ENCODE measurements at regions not wholly inside any gene's neighbourhood (a gene's known extent, or its start where the extent isn't known, plus 50 kb on each side); places are given as distances from the start of the nearest gene placed in this dataset.

GRCh38 chr20:57053793-57054552 is 212.5 kb downstream of the BMP7 start:
- Mint-ChIP-seq H3K27ac (no peak overlapping the region), H3K9me3 (peaks cover 17% of the 10 kb centered on the region), H3K36me3 (ENCODE audit: low read depth) (no peaks in the 10 kb centered on the region), H3K4me1 (peaks cover 13% of the 10 kb centered on the region), H3K27me3 (ENCODE audit: low read depth, poor library complexity) (peaks cover 2% of the 10 kb centered on the region), H3K4me3 (no peak overlapping the region)
- DNase-seq = no peak
- no peak for TF ChIP-seq CTCF (IDR thresholded peaks at IDR 0.05)

DNA sequence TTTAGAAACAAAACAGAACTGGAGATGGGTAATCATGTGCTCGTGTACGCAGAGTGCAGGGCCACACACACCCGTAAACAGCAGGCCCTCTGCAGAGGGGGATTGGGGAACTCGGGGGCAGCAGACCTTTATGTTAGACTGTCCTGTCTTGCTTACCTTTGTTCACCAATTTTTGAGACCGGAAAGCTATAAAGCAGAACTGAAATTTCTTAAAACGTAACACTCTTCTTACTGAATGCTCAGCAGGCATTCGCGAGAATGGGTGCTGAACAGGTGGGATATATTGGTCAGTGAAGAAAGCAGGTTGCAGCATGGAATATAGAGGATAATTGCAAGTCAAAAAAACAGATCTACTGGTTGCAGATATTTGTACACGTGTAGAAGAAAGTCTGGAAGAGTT is 211.1 kb downstream of the BMP7 start:
- H3K9me3 Mint-ChIP-seq = peaks cover 17% of the 10 kb centered on the region
- peaks cover 5% of the 10 kb centered on the region for H3K4me1 Mint-ChIP-seq
- peaks cover 11% of the 10 kb centered on the region for H3K27me3 Mint-ChIP-seq (ENCODE audit: low read depth, poor library complexity)
- no peak for DNase-seq
- no peak overlapping the region for H3K27ac Mint-ChIP-seq
- no peaks in the 10 kb centered on the region for H3K36me3 Mint-ChIP-seq (ENCODE audit: low read depth)
- no peak for TF ChIP-seq CTCF (IDR thresholded peaks at IDR 0.05)
- H3K4me3 Mint-ChIP-seq = no peak overlapping the region

DNA sequence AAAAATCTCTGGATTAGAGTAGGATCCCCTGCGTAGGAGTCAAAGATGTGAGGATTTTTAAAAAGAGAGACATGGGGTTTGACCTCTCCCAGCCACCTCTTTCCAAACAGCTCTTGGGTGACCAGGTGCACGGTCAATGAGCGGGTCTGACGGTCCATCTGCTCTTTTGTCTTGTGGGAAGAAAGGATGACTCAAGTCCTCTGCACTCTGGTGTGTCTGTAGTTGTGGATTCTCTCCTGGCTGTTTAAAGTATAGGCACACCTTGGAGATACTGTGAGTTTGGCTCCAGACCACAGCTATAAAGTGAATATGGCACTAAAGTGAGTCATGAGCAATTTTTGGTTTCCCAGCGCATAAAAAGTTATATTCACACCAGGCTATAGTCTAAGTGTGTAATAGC is 209.8 kb downstream of the BMP7 start:
- no peak for DNase-seq
- peaks cover 17% of the 10 kb centered on the region for H3K9me3 Mint-ChIP-seq
- H3K4me3 Mint-ChIP-seq = no peak overlapping the region
- no peaks in the 10 kb centered on the region for H3K36me3 Mint-ChIP-seq (ENCODE audit: low read depth)
- H3K27ac Mint-ChIP-seq = no peak overlapping the region
- TF ChIP-seq CTCF (IDR thresholded peaks at IDR 0.05) = no peak
- peaks cover 14% of the 10 kb centered on the region for H3K27me3 Mint-ChIP-seq (ENCODE audit: low read depth, poor library complexity)
- H3K4me1 Mint-ChIP-seq = peaks cover 5% of the 10 kb centered on the region

DNA sequence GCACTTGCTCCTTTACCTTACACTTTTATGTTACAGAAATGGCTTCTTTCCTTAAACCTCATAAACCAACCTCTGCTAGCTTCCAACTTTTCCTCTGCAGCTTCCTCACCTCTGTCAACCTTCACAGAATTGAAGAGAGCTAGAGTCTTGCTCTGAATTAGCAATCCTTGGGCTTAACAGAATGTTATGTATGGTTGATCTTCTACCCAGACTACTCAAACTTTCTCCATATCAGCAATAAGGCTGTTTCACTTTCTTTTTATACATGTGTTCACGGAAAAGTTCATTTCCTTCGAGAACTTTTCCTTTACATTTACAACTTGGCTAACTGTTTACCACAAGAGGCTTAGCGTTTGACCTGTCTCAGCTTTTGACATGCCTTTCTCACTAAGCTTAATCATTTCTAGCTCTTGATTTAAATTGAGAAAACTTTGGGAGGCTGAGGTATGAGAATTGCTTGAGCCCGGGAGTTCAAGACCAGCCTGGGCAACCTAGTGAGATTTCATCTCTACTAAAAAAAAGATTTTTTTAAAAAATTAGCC is 207.3 kb downstream of the BMP7 start:
- H3K27ac Mint-ChIP-seq = no peak overlapping the region
- peaks cover 33% of the 10 kb centered on the region for H3K27me3 Mint-ChIP-seq (ENCODE audit: low read depth, poor library complexity)
- H3K4me1 Mint-ChIP-seq = peaks cover 5% of the 10 kb centered on the region
- peaks cover 6% of the 10 kb centered on the region for H3K9me3 Mint-ChIP-seq
- no peak for TF ChIP-seq CTCF (IDR thresholded peaks at IDR 0.05)
- no peaks in the 10 kb centered on the region for H3K36me3 Mint-ChIP-seq (ENCODE audit: low read depth)
- no peak overlapping the region for H3K4me3 Mint-ChIP-seq
- no peak for DNase-seq

GRCh38 chr20:57060407-57061050 is 205.9 kb downstream of the BMP7 start:
- no peak for TF ChIP-seq CTCF (IDR thresholded peaks at IDR 0.05)
- no peaks in the 10 kb centered on the region for H3K36me3 Mint-ChIP-seq (ENCODE audit: low read depth)
- no peak overlapping the region for H3K4me3 Mint-ChIP-seq
- peaks cover 41% of the 10 kb centered on the region for H3K27me3 Mint-ChIP-seq (ENCODE audit: low read depth, poor library complexity)
- no peak overlapping the region for H3K27ac Mint-ChIP-seq
- peaks cover 8% of the 10 kb centered on the region for H3K4me1 Mint-ChIP-seq
- H3K9me3 Mint-ChIP-seq = no peaks in the 10 kb centered on the region
- no peak for DNase-seq

Measured in nephron progenitor cell (in vitro differentiated cells).